Heart left ventricle (tissue), 13 donors: ENCODE measurements at regions not wholly inside any gene's neighbourhood (a gene's known extent, or its start where the extent isn't known, plus 50 kb on each side); places are given as distances from the start of the nearest gene placed in this dataset.

Experiments
- POLR2A ChIP-seq, 2 donors: fragments of 450-650 bp; IDR thresholded peaks; one replicate each; pipeline ENCODE4 v1.6.1; 2017; ENCODE audit warnings: antibody characterized with exemption in 2 of 2, mild to moderate bottlenecking in 2 of 2, moderate library complexity in 2 of 2
- TF ChIP-seq, protein P1 (sequence below), 12 donors: fragments of 200-600 bp; sonication (generic) in 4 of 12; IDR thresholded peaks; one replicate each; pipeline versions ENCODE4 v1.5.0 to v1.8.0; 2018 to 2022; ENCODE audit warnings: antibody characterized with exemption in 12 of 12, mild to moderate bottlenecking in 5 of 12
- donor health status: ischemic (EF 13 %, LVEDD 7.1; RV severe dilation, severe dysfunction).
- donor health status: DM: no; HTN: yes; CAD: no.
- donor health status: DM: no; HTN: no; CAD: no.
- donor health status: ischemic (EF 25% LVEDD 6.9; RV normal size, moderate dysfunction).
- donor health status: ischemic (EF 25% LVEDD 5.7; RV mildly dilated, moderate dysfunction).
- donor health status: ischemic (EF 35%, LVEDD 5.7; RV mildly dilated, moderate dysfunction).
- donor health status: nonischemic (EF 11% LVEDD 7.7; RV severe dilation, severe dysfunction).
- donor health status: DM: yes; HTN: yes; CAD: no.
- donor health status: PGD.
- donor health status: ischemic (EF 29% LVEDD 5.4; RV normal size, mild dysfunction).
- donor health status: nonischemic (EF 23%, LVEDD 6.1; RV moderate dilation, normal function).

DNA sequence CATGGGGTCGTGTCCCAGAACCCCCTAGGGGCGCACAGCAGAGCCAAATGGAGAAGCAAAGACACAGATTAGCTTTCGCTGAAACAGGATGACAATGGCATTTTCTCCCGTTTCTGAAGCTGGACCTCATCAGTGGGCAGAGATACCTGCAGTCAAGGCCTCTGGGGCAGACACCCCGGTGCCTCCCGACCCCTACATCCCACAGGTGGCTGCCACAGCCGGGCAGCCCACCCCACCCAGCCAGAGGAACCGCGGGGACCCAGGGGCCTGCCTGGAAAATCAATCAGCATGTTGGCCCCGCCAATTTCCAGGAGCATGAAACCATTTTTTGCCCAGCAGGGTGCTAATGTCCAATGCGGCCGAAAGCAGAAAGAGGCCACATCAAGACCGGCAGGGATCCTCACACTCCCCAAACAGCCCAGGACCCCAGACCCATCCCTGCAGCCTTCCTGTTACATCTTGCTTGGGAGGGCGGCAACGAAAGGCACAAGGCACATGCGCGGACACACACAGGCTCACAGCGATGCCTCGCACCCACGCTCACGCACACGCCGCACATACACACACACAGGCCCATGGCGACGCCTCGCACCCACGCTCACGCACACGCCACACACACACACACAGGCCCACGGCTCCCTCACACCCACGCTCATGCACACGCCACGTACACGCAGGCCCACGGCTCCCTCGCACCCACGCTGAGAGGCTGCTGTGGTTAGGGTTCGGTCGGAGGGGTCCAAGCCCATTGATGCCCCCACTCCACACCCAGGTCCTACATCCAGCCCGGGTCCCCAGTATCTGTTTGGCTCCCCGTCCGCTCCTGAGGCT is 130.6 kb upstream of the NKX1-1 start:
- TF ChIP-seq, protein P1, sequence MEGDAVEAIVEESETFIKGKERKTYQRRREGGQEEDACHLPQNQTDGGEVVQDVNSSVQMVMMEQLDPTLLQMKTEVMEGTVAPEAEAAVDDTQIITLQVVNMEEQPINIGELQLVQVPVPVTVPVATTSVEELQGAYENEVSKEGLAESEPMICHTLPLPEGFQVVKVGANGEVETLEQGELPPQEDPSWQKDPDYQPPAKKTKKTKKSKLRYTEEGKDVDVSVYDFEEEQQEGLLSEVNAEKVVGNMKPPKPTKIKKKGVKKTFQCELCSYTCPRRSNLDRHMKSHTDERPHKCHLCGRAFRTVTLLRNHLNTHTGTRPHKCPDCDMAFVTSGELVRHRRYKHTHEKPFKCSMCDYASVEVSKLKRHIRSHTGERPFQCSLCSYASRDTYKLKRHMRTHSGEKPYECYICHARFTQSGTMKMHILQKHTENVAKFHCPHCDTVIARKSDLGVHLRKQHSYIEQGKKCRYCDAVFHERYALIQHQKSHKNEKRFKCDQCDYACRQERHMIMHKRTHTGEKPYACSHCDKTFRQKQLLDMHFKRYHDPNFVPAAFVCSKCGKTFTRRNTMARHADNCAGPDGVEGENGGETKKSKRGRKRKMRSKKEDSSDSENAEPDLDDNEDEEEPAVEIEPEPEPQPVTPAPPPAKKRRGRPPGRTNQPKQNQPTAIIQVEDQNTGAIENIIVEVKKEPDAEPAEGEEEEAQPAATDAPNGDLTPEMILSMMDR (IDR thresholded peaks at IDR 0.05): no peak
- no peak for TF ChIP-seq POLR2A (IDR thresholded peaks at IDR 0.05)
